ENCODE measurements at regions not wholly inside any gene's neighbourhood (a gene's known extent, or its start where the extent isn't known, plus 50 kb on each side); places are given as distances from the start of the nearest gene placed in this dataset.

- no peak for TF ChIP-seq EZH2 (IDR thresholded peaks at IDR 0.05)
- no peak for TF ChIP-seq CTCF (IDR thresholded peaks at IDR 0.05)
These were observed 85.3 kb upstream of the STC2 start for GRCh38 chr5:173413471-173413982.

All from neural progenitor cell (in vitro differentiated cells).